HG02642 (cell line): ENCODE measurements at regions not wholly inside any gene's neighbourhood (a gene's known extent, or its start where the extent isn't known, plus 50 kb on each side); places are given as distances from the start of the nearest gene placed in this dataset.

Experiments
- ATAC-seq: cut with Tn5 transposase; IDR thresholded peaks from one replicate; pipeline ENCODE4 v1.9.1; 2021; ENCODE audit warnings: mild to moderate bottlenecking; ENCODE audit not compliant: unreplicated experiment, poor library complexity

- no peak for ATAC-seq
Measured at GRCh38 chr4:59063015-59063720, 1953.0 kb upstream of the IGFBP7 start.

GRCh38 chr4:59068722-59069418, 1958.7 kb upstream of the IGFBP7 start:
- no peak for ATAC-seq

DNA sequence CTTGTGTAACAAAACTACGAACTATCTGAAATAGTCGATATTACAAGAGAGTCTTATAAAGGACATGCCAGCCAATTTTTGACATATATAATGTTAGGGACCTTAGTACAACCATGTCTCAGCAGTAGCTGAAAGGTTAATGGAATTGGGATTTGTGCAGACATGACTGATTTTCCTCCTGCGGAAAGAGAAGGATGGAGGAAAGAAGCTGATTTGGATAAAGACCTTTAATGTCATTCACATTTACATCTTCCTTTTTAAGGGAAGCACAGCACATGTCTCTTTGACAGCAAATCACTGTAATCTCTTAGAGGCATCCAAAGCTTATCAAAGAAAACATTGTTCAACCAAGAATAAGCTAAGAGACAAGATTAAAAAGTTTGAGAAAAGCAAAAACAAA, 1976.2 kb upstream of the IGFBP7 start:
- no peak for ATAC-seq

GRCh38 chr4:59091146-59092142, 1981.3 kb upstream of the IGFBP7 start:
- no peak for ATAC-seq

DNA sequence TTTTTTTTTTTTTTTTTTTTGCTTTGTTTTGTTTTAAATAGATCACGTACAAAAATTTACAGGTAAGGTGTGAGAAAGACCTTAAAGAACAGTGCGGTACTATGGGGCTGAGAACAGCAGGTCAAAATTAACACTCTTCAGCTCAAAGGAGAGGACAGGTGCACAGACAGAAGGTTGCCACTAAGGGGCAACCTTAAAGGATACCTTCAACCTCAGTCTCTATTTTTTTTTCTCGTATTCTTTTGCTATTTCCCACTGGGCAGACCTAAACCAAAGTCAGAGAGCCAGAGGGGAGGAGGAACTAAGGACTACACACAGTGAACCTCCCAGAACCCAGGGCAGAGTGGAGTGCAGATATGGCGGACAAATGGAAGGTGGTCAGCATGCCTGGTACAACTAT, 1984.3 kb upstream of the IGFBP7 start:
- no peak for ATAC-seq

DNA sequence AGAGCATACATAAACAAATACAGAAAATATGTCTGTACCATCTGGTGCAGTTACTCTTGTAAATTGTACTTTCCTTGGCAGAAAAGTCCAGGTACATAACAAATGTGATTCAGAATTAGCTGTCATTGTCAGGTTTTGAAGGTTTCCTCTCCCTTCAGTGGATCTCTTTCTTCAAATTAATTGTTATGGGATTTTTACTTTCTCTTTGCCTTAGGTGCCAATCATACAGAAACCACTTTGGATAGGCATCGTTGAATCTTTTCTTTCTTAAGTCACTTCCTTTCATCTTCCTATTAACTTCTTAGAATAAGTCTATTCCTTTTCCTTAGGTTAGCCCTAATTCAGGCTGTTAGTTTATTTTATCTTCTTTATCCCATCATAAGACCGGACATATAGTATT, 1992.1 kb upstream of the IGFBP7 start:
- ATAC-seq, result no peak

- no peak for ATAC-seq
Measured at GRCh38 chr4:59120287-59120814, 2010.2 kb upstream of the IGFBP7 start.

DNA sequence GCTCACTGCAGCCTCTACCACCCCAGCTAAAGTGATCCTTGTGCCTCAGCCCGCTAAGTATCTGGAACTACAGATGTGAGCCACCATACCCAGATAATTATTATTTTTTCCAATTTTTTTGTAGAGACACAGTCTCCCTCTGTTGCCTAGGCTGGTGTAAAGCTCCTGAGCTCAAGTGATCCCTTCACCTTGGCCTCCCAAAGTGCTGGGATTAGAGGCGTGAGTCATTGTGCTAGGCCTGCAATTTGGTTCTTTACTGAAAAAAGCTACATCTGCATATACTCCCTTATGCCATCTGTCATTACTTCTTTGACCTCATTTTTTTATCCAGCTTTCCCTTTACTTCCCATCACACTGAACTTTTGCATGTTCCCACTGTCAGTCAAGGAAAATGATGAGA, 2012.4 kb upstream of the IGFBP7 start:
- no peak for ATAC-seq

GRCh38 chr4:59126159-59126558, 2016.0 kb upstream of the IGFBP7 start:
- ATAC-seq, result no peak

- no peak for ATAC-seq
Measured at GRCh38 chr4:59127006-59127405, 2016.8 kb upstream of the IGFBP7 start.

GRCh38 chr4:59127743-59128142, 2017.6 kb upstream of the IGFBP7 start:
- no peak for ATAC-seq

DNA sequence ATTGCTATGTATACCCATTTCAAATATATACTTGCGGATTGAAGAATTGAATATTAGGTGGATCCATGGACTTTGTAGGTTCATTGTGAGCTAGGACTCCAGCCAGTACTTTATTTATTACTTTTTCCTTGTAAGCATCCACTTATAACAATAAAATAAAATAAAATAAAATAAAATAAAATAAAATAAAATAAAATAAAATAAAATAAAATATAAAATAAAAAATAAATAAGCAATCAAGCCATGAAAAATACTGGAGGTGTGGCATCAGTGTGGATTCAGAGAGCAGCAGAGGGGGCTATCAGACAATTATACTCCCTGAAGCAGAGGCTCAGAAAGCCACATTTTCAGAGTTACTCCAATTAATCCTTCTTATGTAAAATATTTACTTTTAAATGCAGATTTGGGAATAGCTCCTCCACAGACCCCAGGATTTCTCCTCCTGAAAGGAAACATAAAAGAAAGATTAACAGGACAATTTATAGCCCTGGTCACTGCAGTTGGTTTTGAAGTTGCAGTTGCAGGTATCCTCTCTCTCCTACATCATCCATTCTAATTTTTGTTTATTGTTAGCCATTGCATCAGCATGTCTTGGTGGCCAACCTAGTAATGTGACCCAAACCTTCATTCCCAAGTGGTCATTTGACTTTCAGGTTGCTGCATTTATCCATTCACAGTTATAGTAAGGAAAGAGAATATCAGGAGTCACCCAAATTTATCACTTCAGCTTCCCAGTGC, 2025.2 kb upstream of the IGFBP7 start:
- no peak for ATAC-seq

GRCh38 chr4:59161249-59161648, 2038.9 kb upstream of the ADGRL3 start:
- ATAC-seq, result no peak

GRCh38 chr4:59175617-59176016, 2024.5 kb upstream of the ADGRL3 start:
- no peak for ATAC-seq

DNA sequence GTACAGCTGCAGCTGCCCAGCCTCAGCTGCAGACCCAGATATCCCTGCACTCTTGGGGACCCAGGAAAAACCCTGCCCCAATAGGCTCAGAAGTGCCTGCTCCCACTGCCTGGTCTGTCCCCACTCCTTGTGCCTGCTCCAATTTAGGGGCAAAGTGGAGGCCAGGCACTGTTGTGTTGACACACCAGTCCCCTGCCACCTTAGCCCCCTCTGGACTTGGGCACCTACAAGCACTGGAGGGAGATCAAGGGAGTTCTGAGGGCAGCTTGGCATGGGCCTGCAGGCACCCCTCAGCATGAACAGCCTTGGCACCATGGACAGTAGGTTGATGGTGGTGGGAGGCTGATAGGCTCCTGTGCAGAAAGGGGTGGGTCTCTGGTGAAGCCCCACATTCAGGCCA, 2020.8 kb upstream of the ADGRL3 start:
- no peak for ATAC-seq

GRCh38 chr4:59180161-59180560, 2020.0 kb upstream of the ADGRL3 start:
- no peak for ATAC-seq

DNA sequence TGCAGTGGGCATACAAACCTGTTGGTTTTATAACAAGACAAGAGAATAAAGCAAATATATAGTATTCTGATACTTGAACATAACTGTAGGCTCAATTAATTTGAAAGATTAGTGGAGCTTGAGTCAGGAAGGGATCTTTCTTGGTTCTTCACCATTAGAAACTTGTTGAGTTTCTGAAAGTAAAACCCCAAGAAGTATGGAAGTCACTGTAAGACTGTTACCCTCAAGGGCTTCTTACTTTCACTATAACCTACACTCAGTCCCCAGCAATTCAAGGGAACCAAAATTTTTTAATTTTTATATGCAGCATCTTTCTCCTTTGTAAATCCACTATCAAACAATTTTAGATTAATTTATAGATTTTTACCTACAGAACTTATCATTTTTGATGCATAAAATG, 2019.2 kb upstream of the ADGRL3 start:
- no peak for ATAC-seq

GRCh38 chr4:59195839-59196238, 2004.3 kb upstream of the ADGRL3 start:
- ATAC-seq, result no peak

DNA sequence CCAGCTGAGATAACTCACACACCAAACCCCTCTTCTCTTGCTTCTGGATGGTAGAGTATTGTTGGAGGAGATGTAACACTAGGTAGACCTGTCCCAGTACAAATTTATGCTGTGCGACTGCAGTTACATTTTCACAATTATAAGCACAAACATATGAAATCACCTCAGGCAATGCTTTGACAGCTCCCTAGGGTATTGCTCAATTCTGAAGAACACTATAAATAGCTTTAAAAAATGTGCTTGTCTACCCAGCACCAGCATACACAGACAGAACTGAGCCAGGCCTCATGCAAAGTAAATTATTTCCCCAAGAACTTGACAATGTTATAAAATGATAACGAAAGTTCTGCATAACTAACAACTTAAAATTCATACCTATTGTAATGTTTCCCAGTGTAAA, 1999.1 kb upstream of the ADGRL3 start:
- no peak for ATAC-seq
